OCI-LY3 (cell line): ENCODE measurements at regions not wholly inside any gene's neighbourhood (a gene's known extent, or its start where the extent isn't known, plus 50 kb on each side); places are given as distances from the start of the nearest gene placed in this dataset.

ENCODE experiments used
- EZH2phosphoT487 ChIP-seq: fragments of 200-600 bp; shearing (Covaris generic); IDR thresholded peaks from 2 replicates; pipeline ENCODE4 v1.6.1; 2018; ENCODE audit warnings: antibody characterized with exemption, mixed run types, low read depth
- TF ChIP-seq, protein P1 (sequence below): fragments of 200-600, 300-600 bp; sonication (generic); IDR thresholded peaks from 2 replicates; pipeline ENCODE4 v1.5.1; 2014; ENCODE audit warnings: antibody characterized with exemption, low read length, low read depth

DNA sequence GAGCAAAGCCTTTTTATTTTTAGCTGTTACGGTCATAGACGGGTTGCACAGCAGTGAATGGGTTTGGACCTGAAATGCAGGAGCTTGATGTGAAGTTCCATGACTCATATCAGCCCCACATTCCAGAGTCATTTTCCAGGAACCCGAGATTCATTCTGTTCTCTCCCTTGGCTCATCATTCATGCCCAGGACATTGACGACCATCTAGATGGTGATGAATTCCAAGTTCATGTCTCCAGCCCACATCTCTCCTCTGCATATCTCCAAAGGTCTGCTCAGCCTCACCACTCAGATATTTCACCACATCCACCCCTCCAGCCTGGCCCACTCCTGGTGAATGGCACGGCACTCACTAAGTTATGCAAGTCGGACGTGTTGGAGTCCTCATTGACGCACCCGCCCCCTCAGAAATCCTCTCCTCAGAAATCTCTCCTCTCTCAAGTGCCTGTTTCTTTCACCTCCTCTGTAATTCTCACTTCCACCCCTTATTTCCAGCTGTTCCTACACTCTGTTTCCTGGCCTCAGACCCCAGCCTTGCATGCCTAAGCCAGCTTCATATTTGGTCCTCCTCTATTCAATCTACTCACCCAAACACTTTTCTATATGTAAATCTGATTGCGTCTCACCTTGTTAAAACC is 83.1 kb downstream of the ALOX5AP start:
- TF ChIP-seq, protein P1, sequence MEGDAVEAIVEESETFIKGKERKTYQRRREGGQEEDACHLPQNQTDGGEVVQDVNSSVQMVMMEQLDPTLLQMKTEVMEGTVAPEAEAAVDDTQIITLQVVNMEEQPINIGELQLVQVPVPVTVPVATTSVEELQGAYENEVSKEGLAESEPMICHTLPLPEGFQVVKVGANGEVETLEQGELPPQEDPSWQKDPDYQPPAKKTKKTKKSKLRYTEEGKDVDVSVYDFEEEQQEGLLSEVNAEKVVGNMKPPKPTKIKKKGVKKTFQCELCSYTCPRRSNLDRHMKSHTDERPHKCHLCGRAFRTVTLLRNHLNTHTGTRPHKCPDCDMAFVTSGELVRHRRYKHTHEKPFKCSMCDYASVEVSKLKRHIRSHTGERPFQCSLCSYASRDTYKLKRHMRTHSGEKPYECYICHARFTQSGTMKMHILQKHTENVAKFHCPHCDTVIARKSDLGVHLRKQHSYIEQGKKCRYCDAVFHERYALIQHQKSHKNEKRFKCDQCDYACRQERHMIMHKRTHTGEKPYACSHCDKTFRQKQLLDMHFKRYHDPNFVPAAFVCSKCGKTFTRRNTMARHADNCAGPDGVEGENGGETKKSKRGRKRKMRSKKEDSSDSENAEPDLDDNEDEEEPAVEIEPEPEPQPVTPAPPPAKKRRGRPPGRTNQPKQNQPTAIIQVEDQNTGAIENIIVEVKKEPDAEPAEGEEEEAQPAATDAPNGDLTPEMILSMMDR, result no peak
- TF ChIP-seq EZH2phosphoT487, result no peak
